ENCODE measurements at regions not wholly inside any gene's neighbourhood (a gene's known extent, or its start where the extent isn't known, plus 50 kb on each side); places are given as distances from the start of the nearest gene placed in this dataset.

DNA sequence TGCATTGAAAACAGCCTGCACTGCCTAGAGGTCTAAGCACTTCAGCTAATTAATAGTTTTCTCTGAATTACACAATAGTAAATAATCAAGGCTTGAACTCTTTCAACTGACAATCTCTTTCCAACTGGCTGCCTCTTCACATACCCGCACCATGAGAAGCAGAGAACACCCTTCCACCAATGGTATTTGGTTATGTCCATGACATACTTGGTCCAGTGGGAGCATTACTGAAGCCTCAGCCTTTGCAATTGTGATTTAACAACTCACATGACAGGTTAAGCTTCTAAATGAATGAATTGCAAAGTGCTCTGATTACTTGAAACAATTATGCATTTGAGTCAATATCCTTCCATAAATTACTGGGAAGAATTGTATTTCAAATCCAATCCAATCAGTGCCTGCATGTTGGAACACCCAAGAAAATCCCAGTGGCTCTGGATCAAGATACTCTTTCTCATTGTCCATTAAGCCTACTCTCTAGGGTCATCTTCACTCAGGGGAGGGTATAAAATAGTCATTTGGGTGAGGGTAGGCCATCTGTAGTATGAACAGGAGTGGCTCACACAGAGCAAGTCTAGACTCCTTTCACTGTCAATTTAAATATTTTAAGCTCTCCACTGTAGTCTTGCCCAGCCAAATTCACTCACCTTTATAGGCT lies 101.1 kb downstream of the HS1BP3 start:
- DNase-seq = no peak
- H3K27me3 ChIP-seq = no peaks in the 10 kb centered on the region

DNA sequence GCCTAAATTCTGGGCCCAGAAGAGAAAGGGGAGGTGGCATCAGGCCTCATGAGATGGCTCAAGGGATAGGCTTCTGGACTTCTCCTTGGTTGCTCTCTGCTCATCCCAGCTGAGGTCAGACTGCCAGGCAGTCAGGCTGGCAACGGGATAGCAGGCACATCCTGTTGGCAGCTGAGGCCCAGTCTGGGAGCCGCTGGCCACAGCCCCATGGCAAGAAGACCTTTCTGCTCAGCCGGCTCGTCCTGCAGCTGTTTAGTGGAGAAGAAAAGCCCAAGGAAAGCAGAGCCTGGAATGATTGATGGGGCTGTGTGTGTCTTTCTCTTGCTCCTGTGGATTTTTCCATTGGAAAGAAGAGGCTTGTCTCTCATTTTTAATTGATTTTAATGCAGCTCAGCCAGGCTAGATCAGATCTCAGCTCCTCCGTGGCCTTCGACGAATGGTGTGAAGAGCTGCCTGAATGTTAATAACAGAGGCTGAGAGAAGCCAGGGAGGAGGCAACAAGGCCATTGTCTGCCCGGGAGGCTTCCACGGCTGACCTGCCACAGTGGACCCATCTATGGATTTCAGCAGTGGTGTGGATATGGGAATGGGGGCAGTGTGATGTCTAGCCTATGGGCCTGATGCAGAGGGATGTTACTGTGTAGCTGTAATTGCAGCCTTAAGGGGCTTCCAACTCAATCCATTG lies 99.5 kb downstream of the HS1BP3 start:
- no peaks in the 10 kb centered on the region for H3K9me3 ChIP-seq
- no peak for DNase-seq
- H3K27me3 ChIP-seq = no peaks in the 10 kb centered on the region
- TF ChIP-seq EP300 (IDR thresholded peaks at IDR 0.05) (no peak), POLR2A (IDR thresholded peaks at IDR 0.05) (no peak), POLR2AphosphoS5 (IDR thresholded peaks at IDR 0.05) (no peak)
- TF ChIP-seq, protein P1, sequence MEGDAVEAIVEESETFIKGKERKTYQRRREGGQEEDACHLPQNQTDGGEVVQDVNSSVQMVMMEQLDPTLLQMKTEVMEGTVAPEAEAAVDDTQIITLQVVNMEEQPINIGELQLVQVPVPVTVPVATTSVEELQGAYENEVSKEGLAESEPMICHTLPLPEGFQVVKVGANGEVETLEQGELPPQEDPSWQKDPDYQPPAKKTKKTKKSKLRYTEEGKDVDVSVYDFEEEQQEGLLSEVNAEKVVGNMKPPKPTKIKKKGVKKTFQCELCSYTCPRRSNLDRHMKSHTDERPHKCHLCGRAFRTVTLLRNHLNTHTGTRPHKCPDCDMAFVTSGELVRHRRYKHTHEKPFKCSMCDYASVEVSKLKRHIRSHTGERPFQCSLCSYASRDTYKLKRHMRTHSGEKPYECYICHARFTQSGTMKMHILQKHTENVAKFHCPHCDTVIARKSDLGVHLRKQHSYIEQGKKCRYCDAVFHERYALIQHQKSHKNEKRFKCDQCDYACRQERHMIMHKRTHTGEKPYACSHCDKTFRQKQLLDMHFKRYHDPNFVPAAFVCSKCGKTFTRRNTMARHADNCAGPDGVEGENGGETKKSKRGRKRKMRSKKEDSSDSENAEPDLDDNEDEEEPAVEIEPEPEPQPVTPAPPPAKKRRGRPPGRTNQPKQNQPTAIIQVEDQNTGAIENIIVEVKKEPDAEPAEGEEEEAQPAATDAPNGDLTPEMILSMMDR (IDR thresholded peaks at IDR 0.05) = no peak
- H3K4me3 ChIP-seq = no peak overlapping the region
- peak overlapping the region in 1 of 4 donors; percentile 37 for H3K27ac ChIP-seq
- peaks cover 0 to 11% (median 5%) of the 10 kb centered on the region in 4 donors for H3K4me1 ChIP-seq
- no peaks in the 10 kb centered on the region for H3K36me3 ChIP-seq
- no peak for ATAC-seq (ENCODE audit: low FRiP score in 2 of 2)
- 57 to 63% methylated on average over 8 to 9 of the region's 9 CpGs for WGBS, 2 donors

More for the DNA sequence above, 101.1 kb downstream of the HS1BP3 start:
- peaks cover 0 to 11% (median 5%) of the 10 kb centered on the region in 4 donors for H3K4me1 ChIP-seq
- WGBS, 2 donors = 79 to 82% methylated on average over 1 of the region's 1 CpG
- H3K4me3 ChIP-seq = no peak overlapping the region
- peak in 1 of 2 donors; percentile 41 for ATAC-seq (ENCODE audit: low FRiP score in 2 of 2)
- TF ChIP-seq, protein P1 (IDR thresholded peaks at IDR 0.05) = no peak
- TF ChIP-seq POLR2A (IDR thresholded peaks at IDR 0.05) (no peak), POLR2AphosphoS5 (IDR thresholded peaks at IDR 0.05) (no peak), EP300 (IDR thresholded peaks at IDR 0.05) (no peak)
- H3K36me3 ChIP-seq = no peaks in the 10 kb centered on the region
- H3K27ac ChIP-seq = no peak overlapping the region
- H3K9me3 ChIP-seq = no peaks in the 10 kb centered on the region

DNA sequence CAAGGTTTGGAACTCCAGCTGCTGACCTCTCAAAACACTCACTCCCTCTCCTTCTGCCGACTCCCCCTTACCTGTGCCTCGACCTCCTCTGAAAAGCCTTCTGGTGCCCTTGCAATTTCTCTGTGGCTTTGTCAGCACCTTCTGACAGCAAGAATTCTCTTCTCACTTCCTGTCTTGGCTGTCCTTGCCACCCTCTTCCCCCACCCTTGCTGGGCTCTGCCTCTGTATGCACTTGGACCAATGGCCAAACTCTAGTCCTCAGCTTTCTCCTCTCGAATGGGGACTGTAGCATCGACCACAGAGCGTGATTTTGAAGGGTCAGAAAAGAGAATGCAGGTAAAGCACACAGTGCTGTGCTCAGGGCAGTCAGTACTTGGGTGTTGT lies 99.0 kb downstream of the HS1BP3 start:
- no peak for TF ChIP-seq POLR2A (IDR thresholded peaks at IDR 0.05)
- no peak for TF ChIP-seq EP300 (IDR thresholded peaks at IDR 0.05)
- TF ChIP-seq POLR2AphosphoS5 (IDR thresholded peaks at IDR 0.05) = no peak
- TF ChIP-seq, protein P1 (IDR thresholded peaks at IDR 0.05) = no peak
- Histone ChIP-seq H3K27ac (peak overlapping the region in 1 of 4 donors; percentile 37), H3K36me3 (no peaks in the 10 kb centered on the region), H3K4me3 (no peak overlapping the region), H3K27me3 (no peaks in the 10 kb centered on the region), H3K4me1 (peaks cover 0 to 11% (median 5%) of the 10 kb centered on the region in 4 donors), H3K9me3 (no peaks in the 10 kb centered on the region)
- no peak for DNase-seq
- no peak for ATAC-seq (ENCODE audit: low FRiP score in 2 of 2)
- WGBS, 2 donors = 78 to 92% methylated on average over 5 of the region's 5 CpGs

DNA sequence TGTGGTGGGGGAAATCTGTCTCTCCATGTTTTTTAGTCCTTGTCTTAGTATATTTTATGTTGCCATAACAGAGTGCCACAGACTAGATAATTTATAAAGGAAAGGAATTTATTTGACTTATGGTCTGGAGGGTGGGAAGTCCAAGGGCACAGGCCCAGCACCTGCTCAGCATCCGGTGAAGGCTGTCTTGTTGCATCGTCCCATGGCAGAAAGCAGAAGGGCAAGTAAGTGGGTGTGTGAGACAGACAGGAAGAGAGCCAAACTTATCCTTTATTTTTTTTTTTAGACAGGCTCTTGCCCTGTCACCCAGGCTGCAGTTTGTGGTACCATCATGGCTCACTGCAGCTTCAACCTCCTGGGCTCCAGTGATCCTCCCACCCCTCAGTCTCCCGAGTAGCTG lies 98.1 kb downstream of the HS1BP3 start:
- ATAC-seq (ENCODE audit: low FRiP score in 2 of 2) (no peak), DNase-seq (no peak)
- TF ChIP-seq, protein P1 (IDR thresholded peaks at IDR 0.05) = no peak
- no peak for TF ChIP-seq EP300 (IDR thresholded peaks at IDR 0.05)
- TF ChIP-seq POLR2A (IDR thresholded peaks at IDR 0.05) = no peak
- TF ChIP-seq POLR2AphosphoS5 (IDR thresholded peaks at IDR 0.05) = no peak
- Histone ChIP-seq H3K4me3 (no peak overlapping the region), H3K36me3 (no peaks in the 10 kb centered on the region), H3K9me3 (no peaks in the 10 kb centered on the region), H3K4me1 (peaks cover 0 to 11% (median 5%) of the 10 kb centered on the region in 4 donors), H3K27ac (no peak overlapping the region), H3K27me3 (no peaks in the 10 kb centered on the region)
- WGBS, 2 donors = 78 to 89% methylated on average over 3 of the region's 3 CpGs

Data from upper lobe of left lung (tissue), 6 donors.